ENCODE measurements at regions not wholly inside any gene's neighbourhood (a gene's known extent, or its start where the extent isn't known, plus 50 kb on each side); places are given as distances from the start of the nearest gene placed in this dataset.
A peak's percentile ranks its signal among the peaks of the same experiment; 100 is the strongest.

GRCh38 chr12:93191956-93192355 lies 185.8 kb upstream of the NUDT4 start:
- Mint-ChIP-seq H3K4me1 (ENCODE audit: low read depth) (peaks cover 35% of the 10 kb centered on the region), H3K27me3 (ENCODE audit: insufficient read depth) (no peaks in the 10 kb centered on the region), H3K9me3 (no peaks in the 10 kb centered on the region), H3K36me3 (ENCODE audit: low read depth) (0 out of 2 replicates have a peak, but pooled peaks cover 5% of the 10 kb centered on the region), H3K27ac (peak overlapping the region; percentile 84), H3K4me3 (peak overlapping the region; percentile 78)
- peak; percentile 77 for DNase-seq
- TF ChIP-seq CTCF (IDR thresholded peaks at IDR 0.05) = no peak

GRCh38 chr12:93192878-93193277 lies 184.8 kb upstream of the NUDT4 start:
- H3K9me3 Mint-ChIP-seq = no peaks in the 10 kb centered on the region
- TF ChIP-seq CTCF (IDR thresholded peaks at IDR 0.05) = no peak
- DNase-seq = no peak
- no peak overlapping the region for H3K27ac Mint-ChIP-seq
- H3K4me1 Mint-ChIP-seq (ENCODE audit: low read depth) = peaks cover 44% of the 10 kb centered on the region
- no peaks in the 10 kb centered on the region for H3K27me3 Mint-ChIP-seq (ENCODE audit: insufficient read depth)
- 0 out of 2 replicates have a peak, but pooled peaks cover 5% of the 10 kb centered on the region for H3K36me3 Mint-ChIP-seq (ENCODE audit: low read depth)
- H3K4me3 Mint-ChIP-seq = no peak overlapping the region

GRCh38 chr12:93195511-93195910 lies 182.2 kb upstream of the NUDT4 start:
- TF ChIP-seq CTCF (IDR thresholded peaks at IDR 0.05) = no peak
- H3K4me3 Mint-ChIP-seq = no peak overlapping the region
- no peaks in the 10 kb centered on the region for H3K9me3 Mint-ChIP-seq
- no peak for DNase-seq
- no peaks in the 10 kb centered on the region for H3K27me3 Mint-ChIP-seq (ENCODE audit: insufficient read depth)
- peaks cover 70% of the 10 kb centered on the region for H3K4me1 Mint-ChIP-seq (ENCODE audit: low read depth)
- H3K36me3 Mint-ChIP-seq (ENCODE audit: low read depth) = 0 out of 2 replicates have a peak, but pooled peaks cover 5% of the 10 kb centered on the region
- no peak overlapping the region for H3K27ac Mint-ChIP-seq

DNA sequence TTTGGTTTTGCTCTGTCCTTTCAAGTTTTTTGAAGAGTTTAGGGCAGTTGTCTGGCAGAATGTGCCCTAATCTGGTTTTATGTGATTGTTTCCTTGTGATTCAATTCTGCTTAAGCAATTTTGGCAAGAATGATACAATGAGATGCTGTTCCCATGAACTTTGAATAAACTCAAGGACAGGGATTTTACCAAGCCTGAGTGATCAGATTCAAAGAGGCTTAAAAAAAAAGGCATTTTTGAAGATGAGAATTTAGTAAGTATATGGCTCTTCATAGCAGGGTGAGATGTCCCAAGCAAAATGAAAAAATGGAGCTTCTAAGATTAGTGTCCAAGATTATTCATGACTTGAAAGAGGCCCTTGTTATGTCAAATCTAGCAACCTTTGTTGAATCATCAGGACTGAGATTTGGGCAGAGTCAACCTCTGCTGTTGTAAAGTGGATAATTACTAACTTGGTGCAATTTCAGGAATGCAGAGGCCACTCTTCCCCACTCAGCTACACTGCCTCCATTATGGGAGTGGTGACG lies 180.6 kb upstream of the NUDT4 start:
- peak overlapping the region; percentile 77 for H3K27ac Mint-ChIP-seq
- peak; percentile 65 for DNase-seq
- H3K4me1 Mint-ChIP-seq (ENCODE audit: low read depth) = peaks cover 56% of the 10 kb centered on the region

GRCh38 chr12:93198086-93198485 lies 179.6 kb upstream of the NUDT4 start:
- Mint-ChIP-seq H3K4me3 (peak overlapping the region; percentile 66), H3K4me1 (ENCODE audit: low read depth) (peaks cover 53% of the 10 kb centered on the region), H3K9me3 (no peaks in the 10 kb centered on the region), H3K36me3 (ENCODE audit: low read depth) (0 out of 2 replicates have a peak, but pooled peaks cover 5% of the 10 kb centered on the region), H3K27ac (peak overlapping the region; percentile 77), H3K27me3 (ENCODE audit: insufficient read depth) (no peaks in the 10 kb centered on the region; the same call in 1 of the 2 replicates)
- TF ChIP-seq CTCF (IDR thresholded peaks at IDR 0.05) = no peak
- DNase-seq = peak; percentile 93

More for the DNA sequence above, 180.6 kb upstream of the NUDT4 start:
- TF ChIP-seq CTCF (IDR thresholded peaks at IDR 0.05) = no peak
- Mint-ChIP-seq H3K9me3 (no peaks in the 10 kb centered on the region), H3K36me3 (ENCODE audit: low read depth) (0 out of 2 replicates have a peak, but pooled peaks cover 5% of the 10 kb centered on the region), H3K27me3 (ENCODE audit: insufficient read depth) (no peaks in the 10 kb centered on the region), H3K4me3 (peak overlapping the region; percentile 66)
